PC-3 (cell line): ENCODE measurements at regions not wholly inside any gene's neighbourhood (a gene's known extent, or its start where the extent isn't known, plus 50 kb on each side); places are given as distances from the start of the nearest gene placed in this dataset.
"Not testable (repeated sequence)": the region's sequence is repeated elsewhere in the genome, so short reads cannot be mapped to it uniquely, and the experiment has no call there.

ENCODE experiments used
- ATAC-seq: fragments of 200-7000 bp; cut with Tn5 transposase; 2 replicates; pipeline ENCODE4 v1.9.1; 2020; ENCODE audit warnings: mild to moderate bottlenecking, moderate library complexity
- BruUV-seq: library from RNA; stranded (reverse); fragments of 400-500 nt; replicated peaks from 2 replicates; lab custom pipeline; 2021; lab: Mats Ljungman, UMichigan
- CTCF ChIA-PET: fragments of 300-600 bp; sonication (Branson Sonifier 250); formaldehyde crosslinking; loops from one replicate; lab custom pipeline; 2022; ENCODE audit warnings: antibody characterized with exemption; lab: Charles Lee
- POLR2A ChIA-PET: fragments of 300-600 bp; sonication (Branson Sonifier 250); formaldehyde crosslinking; loops from one replicate; lab custom pipeline; 2022; ENCODE audit warnings: antibody characterized with exemption; ENCODE audit not compliant: unreplicated experiment; lab: Charles Lee
- DNase-seq: peaks from one replicate; pipeline ENCODE4 v3.0.0-alpha.2; 2015
- H2AFZ ChIP-seq: fragments of 300-600 bp; sonication (generic); 2 replicates; pipeline ENCODE4 v1.6.0; 2016; ENCODE audit warnings: antibody characterized with exemption, low read length
- H3F3A ChIP-seq: fragments of 300-600 bp; sonication (generic); one replicate; pipeline ENCODE4 v1.6.0; 2017; ENCODE audit warnings: antibody characterized with exemption, low read length, control low read depth, mild to moderate bottlenecking; ENCODE audit not compliant: unreplicated experiment
- H3K27ac ChIP-seq: fragments of 300-600 bp; sonication (generic); 2 replicates; pipeline ENCODE4 v1.5.1; 2016; ENCODE audit warnings: mild to moderate bottlenecking, low read length
- H3K27me3 ChIP-seq: fragments of 300-600 bp; sonication (generic); 2 replicates; pipeline ENCODE4 v1.6.1; 2016; ENCODE audit warnings: low read length, mixed read lengths
- H3K36me3 ChIP-seq: fragments of 300-600 bp; sonication (generic); 2 replicates; pipeline ENCODE4 v1.6.1; 2016; ENCODE audit warnings: low read depth, mixed run types, low read length, mixed read lengths
- H3K4me1 ChIP-seq: fragments of 300-600 bp; sonication (generic); 2 replicates; pipeline ENCODE4 v1.5.1; 2016; ENCODE audit warnings: low read length; ENCODE audit not compliant: insufficient read depth
- H3K4me2 ChIP-seq: fragments of 300-600 bp; sonication (generic); 2 replicates; pipeline ENCODE4 v1.6.0; 2016; ENCODE audit warnings: low read length
- H3K4me3 ChIP-seq: fragments of 300-600 bp; sonication (generic); 2 replicates; pipeline ENCODE4 v1.5.1; 2016; ENCODE audit warnings: mild to moderate bottlenecking, low read length, mixed read lengths
- H3K79me2 ChIP-seq: fragments of 300-600 bp; sonication (generic); 2 replicates; pipeline ENCODE4 v1.6.1; 2017; ENCODE audit warnings: low read length, mixed read lengths
- H3K9ac ChIP-seq: fragments of 300-600 bp; sonication (generic); 2 replicates; pipeline ENCODE4 v1.6.0; 2016; ENCODE audit warnings: mild to moderate bottlenecking, low read length
- H3K9me2 ChIP-seq: fragments of 300-600 bp; sonication (generic); replicated peaks from 2 replicates; pipeline ENCODE4 v1.6.1; 2016; ENCODE audit warnings: mixed run types, low read length, mixed read lengths
- H3K9me3 ChIP-seq: fragments of 300-600 bp; sonication (generic); 2 replicates; pipeline ENCODE4 v1.6.1; 2016; ENCODE audit warnings: low read length, mixed read lengths
- H4K20me1 ChIP-seq: fragments of 300-600 bp; sonication (generic); 2 replicates; pipeline ENCODE4 v1.6.1; 2016; ENCODE audit warnings: low read length, mixed read lengths
- EZH2 ChIP-seq: fragments of 300-600 bp; sonication (generic); IDR thresholded peaks from one replicate; pipeline ENCODE4 v1.6.1; 2017; ENCODE audit warnings: antibody characterized with exemption, mild to moderate bottlenecking, low read length; ENCODE audit not compliant: unreplicated experiment
- EZH2phosphoT487 ChIP-seq: fragments of 300-600 bp; sonication (generic); IDR thresholded peaks from 2 replicates; pipeline ENCODE4 v1.6.1; 2018; ENCODE audit warnings: mild to moderate bottlenecking, antibody characterized with exemption, low read length, borderline replicate concordance
- intact Hi-C: fragments of 100-400 bp; cut with micrococcal nuclease; formaldehyde crosslinking; loops from 2 replicates; pipeline ENCODE4 v1.9.0; 2023
- TF ChIP-seq, protein P1 (sequence below): fragments of 300-600 bp; sonication (generic); conservative IDR thresholded peaks from 2 replicates; pipeline ENCODE4 v1.5.1; 2017; ENCODE audit warnings: antibody characterized with exemption, low read depth, mild to moderate bottlenecking, low read length

DNA sequence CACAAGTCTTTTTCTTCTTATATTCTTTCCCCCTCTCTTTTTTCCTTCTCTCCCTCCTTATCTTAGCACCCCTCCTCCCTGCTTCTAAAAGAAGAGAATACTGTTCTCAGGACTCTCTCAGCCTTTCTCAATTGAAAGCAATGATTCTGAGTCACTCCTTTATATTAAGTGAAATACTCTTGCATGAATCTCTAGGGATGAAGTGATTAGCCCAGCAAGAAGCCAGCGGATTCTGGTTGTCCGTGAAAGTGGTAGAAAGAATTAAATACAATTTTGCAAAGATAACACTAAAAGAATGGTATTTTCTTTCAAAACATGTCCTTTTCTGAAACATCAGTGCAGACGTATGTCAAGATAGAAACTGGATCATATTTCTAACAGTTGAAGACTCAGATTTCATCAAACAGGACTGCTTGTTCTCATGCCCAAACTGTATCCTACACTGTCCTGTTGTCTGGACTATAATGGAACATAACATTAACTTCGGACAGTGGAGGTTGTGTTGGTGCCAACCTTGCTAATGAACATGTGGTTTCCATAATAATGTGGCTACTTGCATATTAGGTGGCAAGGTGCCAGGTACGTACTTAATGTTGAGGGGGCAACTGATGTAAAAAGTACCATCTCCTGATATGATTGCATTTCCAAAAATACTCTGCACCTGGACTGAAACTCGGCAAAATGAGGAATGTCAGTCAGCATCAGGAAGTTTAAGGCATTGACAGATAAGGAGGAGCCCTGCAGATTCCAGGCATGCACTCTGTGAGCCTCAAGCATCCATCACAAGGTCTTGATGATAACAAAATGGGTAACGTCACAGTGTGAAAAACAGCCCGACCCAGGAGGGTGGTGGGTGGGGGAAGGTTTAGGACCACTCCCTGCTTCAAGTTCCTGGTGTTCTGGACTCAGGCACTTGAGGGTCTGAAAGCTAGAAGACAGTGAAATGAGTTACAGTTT is 357.2 kb downstream of the DLEU7 start:
- H3F3A ChIP-seq, result no peaks in the 10 kb centered on the region
- H2AFZ ChIP-seq, result no peak overlapping the region
- H3K36me3 ChIP-seq, result no peaks in the 10 kb centered on the region
- no peaks in the 10 kb centered on the region for H3K79me2 ChIP-seq
- POLR2A ChIA-PET, result no interaction called here
- H4K20me1 ChIP-seq, result no peaks in the 10 kb centered on the region
- CTCF ChIA-PET, result no interaction called here
- intact Hi-C loops, result no loop called here
- H3K4me3 ChIP-seq, result no peak overlapping the region
- H3K27me3 ChIP-seq, result no peaks in the 10 kb centered on the region
- H3K4me1 ChIP-seq, result no peaks in the 10 kb centered on the region
- no peak overlapping the region for H3K27ac ChIP-seq
- DNase-seq, result no peak
- H3K4me2 ChIP-seq, result no peak overlapping the region
- BruUV-seq, result no TSS peak
- TF ChIP-seq EZH2phosphoT487, result no peak
- no peak for ATAC-seq
- H3K9ac ChIP-seq, result no peak overlapping the region
- no peaks in the 10 kb centered on the region for H3K9me2 ChIP-seq
- no peaks in the 10 kb centered on the region for H3K9me3 ChIP-seq

DNA sequence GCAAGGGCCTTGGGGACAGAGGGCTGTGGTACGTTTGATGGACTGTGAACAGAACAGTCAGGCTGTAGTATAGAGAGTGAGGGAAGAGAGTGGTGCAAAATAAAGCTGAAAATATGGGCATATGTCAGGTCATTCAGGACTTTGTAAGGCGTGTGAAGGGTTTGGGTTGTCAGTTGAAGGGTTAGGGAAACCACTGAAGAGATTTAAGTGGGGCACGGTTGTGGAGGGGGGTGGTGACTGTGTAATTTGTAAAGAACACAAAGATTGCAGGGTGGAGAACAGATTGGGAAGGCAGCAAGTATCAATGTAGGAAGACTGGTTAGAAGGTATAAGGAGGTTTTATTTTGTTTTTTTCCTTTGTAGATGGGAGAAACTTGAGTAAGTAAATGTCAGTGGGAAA is 349.8 kb downstream of the DLEU7 start:
- Histone ChIP-seq H3K4me3 (no peak overlapping the region), H3K36me3 (no peaks in the 10 kb centered on the region), H3K27me3 (no peaks in the 10 kb centered on the region), H3K79me2 (no peaks in the 10 kb centered on the region), H3K4me2 (no peak overlapping the region), H4K20me1 (no peaks in the 10 kb centered on the region), H3K9me2 (no peaks in the 10 kb centered on the region), H2AFZ (no peak overlapping the region), H3K9ac (no peak overlapping the region), H3K27ac (no peak overlapping the region), H3K4me1 (no peaks in the 10 kb centered on the region), H3F3A (no peaks in the 10 kb centered on the region), H3K9me3 (no peaks in the 10 kb centered on the region)
- ATAC-seq (no peak), DNase-seq (no peak)
- CTCF ChIA-PET, result no interaction called here
- TF ChIP-seq, protein P1, sequence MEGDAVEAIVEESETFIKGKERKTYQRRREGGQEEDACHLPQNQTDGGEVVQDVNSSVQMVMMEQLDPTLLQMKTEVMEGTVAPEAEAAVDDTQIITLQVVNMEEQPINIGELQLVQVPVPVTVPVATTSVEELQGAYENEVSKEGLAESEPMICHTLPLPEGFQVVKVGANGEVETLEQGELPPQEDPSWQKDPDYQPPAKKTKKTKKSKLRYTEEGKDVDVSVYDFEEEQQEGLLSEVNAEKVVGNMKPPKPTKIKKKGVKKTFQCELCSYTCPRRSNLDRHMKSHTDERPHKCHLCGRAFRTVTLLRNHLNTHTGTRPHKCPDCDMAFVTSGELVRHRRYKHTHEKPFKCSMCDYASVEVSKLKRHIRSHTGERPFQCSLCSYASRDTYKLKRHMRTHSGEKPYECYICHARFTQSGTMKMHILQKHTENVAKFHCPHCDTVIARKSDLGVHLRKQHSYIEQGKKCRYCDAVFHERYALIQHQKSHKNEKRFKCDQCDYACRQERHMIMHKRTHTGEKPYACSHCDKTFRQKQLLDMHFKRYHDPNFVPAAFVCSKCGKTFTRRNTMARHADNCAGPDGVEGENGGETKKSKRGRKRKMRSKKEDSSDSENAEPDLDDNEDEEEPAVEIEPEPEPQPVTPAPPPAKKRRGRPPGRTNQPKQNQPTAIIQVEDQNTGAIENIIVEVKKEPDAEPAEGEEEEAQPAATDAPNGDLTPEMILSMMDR, result no peak
- TF ChIP-seq EZH2 (no peak), EZH2phosphoT487 (no peak)
- intact Hi-C loops, result no loop called here
- POLR2A ChIA-PET, result no interaction called here
- no TSS peak for BruUV-seq

GRCh38 chr13:50494138-50494537 is 349.4 kb downstream of the DLEU7 start:
- H3K4me1 ChIP-seq, result no peaks in the 10 kb centered on the region
- ATAC-seq, result no peak
- no peaks in the 10 kb centered on the region for H3K9me2 ChIP-seq
- H3K79me2 ChIP-seq, result no peaks in the 10 kb centered on the region
- no peak overlapping the region for H3K27ac ChIP-seq
- intact Hi-C loops, result no loop called here
- no peaks in the 10 kb centered on the region for H3K9me3 ChIP-seq
- no peak overlapping the region for H2AFZ ChIP-seq
- ChIA-PET CTCF (no interaction called here), POLR2A (no interaction called here)
- no peaks in the 10 kb centered on the region for H3F3A ChIP-seq
- no peak overlapping the region for H3K4me2 ChIP-seq
- no TSS peak for BruUV-seq
- DNase-seq, result no peak
- no peaks in the 10 kb centered on the region for H3K36me3 ChIP-seq
- no peak overlapping the region for H3K9ac ChIP-seq
- TF ChIP-seq EZH2, result no peak
- no peak for TF ChIP-seq EZH2phosphoT487
- TF ChIP-seq, protein P1, result no peak
- H4K20me1 ChIP-seq, result no peaks in the 10 kb centered on the region
- H3K4me3 ChIP-seq, result no peak overlapping the region
- H3K27me3 ChIP-seq, result no peaks in the 10 kb centered on the region

DNA sequence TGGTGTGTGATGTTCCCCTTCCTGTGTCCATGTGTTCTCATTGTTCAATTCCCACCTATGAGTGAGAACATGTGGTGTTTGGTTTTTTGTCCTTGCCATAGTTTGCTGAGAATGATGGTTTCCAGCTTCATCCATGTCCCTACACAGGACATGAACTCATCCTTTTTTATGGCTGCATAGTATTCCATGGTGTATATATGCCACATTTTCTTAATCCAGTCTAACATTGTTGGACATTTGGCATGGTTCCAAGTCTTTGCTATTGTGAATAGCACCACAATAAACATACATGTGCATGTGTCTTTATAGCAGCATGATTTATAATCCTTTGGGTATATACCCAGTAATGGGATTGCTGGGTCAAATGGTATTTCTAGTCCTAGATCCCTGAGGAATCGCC is 340.3 kb downstream of the DLEU7 start:
- H3K36me3 ChIP-seq, CTCF ChIA-PET: not testable (repeated sequence)

More for the DNA sequence above, 340.3 kb downstream of the DLEU7 start:
- H3F3A ChIP-seq, H4K20me1 ChIP-seq, DNase-seq, H3K9me2 ChIP-seq, H3K79me2 ChIP-seq, BruUV-seq, H2AFZ ChIP-seq, intact Hi-C loops, H3K27me3 ChIP-seq, H3K27ac ChIP-seq, H3K4me3 ChIP-seq, ATAC-seq, H3K4me1 ChIP-seq, H3K9me3 ChIP-seq, H3K4me2 ChIP-seq, POLR2A ChIA-PET, H3K9ac ChIP-seq: not testable (repeated sequence)
